ENCODE measurements at regions not wholly inside any gene's neighbourhood (a gene's known extent, or its start where the extent isn't known, plus 50 kb on each side); places are given as distances from the start of the nearest gene placed in this dataset.
"Not testable (repeated sequence)": the region's sequence is repeated elsewhere in the genome, so short reads cannot be mapped to it uniquely, and the experiment has no call there.

- Histone ChIP-seq H3K4me3 (no peak overlapping the region), H3K9me3 (no peaks in the 10 kb centered on the region), H3K27ac (no peak overlapping the region), H3K27me3 (no peaks in the 10 kb centered on the region), H3K36me3 (ENCODE audit: low read depth, missing control alignments) (no peaks in the 10 kb centered on the region), H3K4me1 (peaks cover 4% of the 10 kb centered on the region)
- intact Hi-C loops (cut with DNase I; ENCODE audit: low total_unique reads): no loop called here
- no peak for DNase-seq
- whole genome bisulfite sequencing, 2 donors: 89% methylated on average over 6 of the region's 6 CpGs
- TF ChIP-seq CTCF (IDR thresholded peaks at IDR 0.05) (no peak), POLR2A (IDR thresholded peaks at IDR 0.05) (no peak)
These were observed 304.9 kb upstream of the USP24 start for GRCh38 chr1:55519937-55520683.

GRCh38 chr1:55519276-55519675 is 304.1 kb upstream of the USP24 start:
- no peaks in the 10 kb centered on the region for H3K27me3 ChIP-seq
- no peak for TF ChIP-seq CTCF (IDR thresholded peaks at IDR 0.05)
- no peak for TF ChIP-seq POLR2A (IDR thresholded peaks at IDR 0.05)
- no peak overlapping the region for H3K27ac ChIP-seq
- H3K4me3 ChIP-seq: no peak overlapping the region
- no peaks in the 10 kb centered on the region for H3K9me3 ChIP-seq
- WGBS, 2 donors: 33 to 54% methylated on average over 1 of the region's 1 CpG
- DNase-seq: no peak
- no peaks in the 10 kb centered on the region for H3K36me3 ChIP-seq (ENCODE audit: low read depth, missing control alignments)
- H3K4me1 ChIP-seq: peaks cover 4% of the 10 kb centered on the region
- intact Hi-C loops (cut with DNase I; ENCODE audit: low total_unique reads): no loop called here

GRCh38 chr1:55517036-55517435 is 301.9 kb upstream of the USP24 start:
- Histone ChIP-seq H3K27ac (no peak overlapping the region), H3K36me3 (ENCODE audit: low read depth, missing control alignments) (no peaks in the 10 kb centered on the region), H3K4me3 (no peak overlapping the region), H3K27me3 (no peaks in the 10 kb centered on the region), H3K9me3 (no peaks in the 10 kb centered on the region), H3K4me1 (peaks cover 4% of the 10 kb centered on the region)
- 76 to 91% methylated on average over 5 of the region's 5 CpGs for WGBS, 2 donors
- TF ChIP-seq POLR2A (IDR thresholded peaks at IDR 0.05) (no peak), CTCF (IDR thresholded peaks at IDR 0.05) (no peak)
- intact Hi-C loops (cut with DNase I; ENCODE audit: low total_unique reads): no loop called here
- no peak for DNase-seq

GRCh38 chr1:55514571-55514970 is 299.4 kb upstream of the USP24 start:
- H3K27me3 ChIP-seq; H3K4me1 ChIP-seq; H3K27ac ChIP-seq; intact Hi-C loops (cut with DNase I; ENCODE audit: low total_unique reads); H3K36me3 ChIP-seq (ENCODE audit: low read depth, missing control alignments); H3K4me3 ChIP-seq; H3K9me3 ChIP-seq; DNase-seq: not testable (repeated sequence)
- WGBS, 2 donors: 58 to 61% methylated on average over 4 of the region's 4 CpGs

- intact Hi-C loops (cut with DNase I; ENCODE audit: low total_unique reads): no loop called here
- Histone ChIP-seq H3K4me3 (no peak overlapping the region), H3K9me3 (no peaks in the 10 kb centered on the region), H3K4me1 (no peaks in the 10 kb centered on the region), H3K27ac (no peak overlapping the region), H3K27me3 (no peaks in the 10 kb centered on the region), H3K36me3 (ENCODE audit: low read depth, missing control alignments) (no peaks in the 10 kb centered on the region)
- DNase-seq: no peak
- no peak for TF ChIP-seq POLR2A (IDR thresholded peaks at IDR 0.05)
- no peak for TF ChIP-seq CTCF (IDR thresholded peaks at IDR 0.05)
- WGBS, 2 donors: 91 to 98% methylated on average over 2 of the region's 2 CpGs
These were observed 297.3 kb upstream of the USP24 start for GRCh38 chr1:55512466-55512865.

All from testis (tissue), 2 donors.